ENCODE measurements at regions not wholly inside any gene's neighbourhood (a gene's known extent, or its start where the extent isn't known, plus 50 kb on each side); places are given as distances from the start of the nearest gene placed in this dataset.

DNA sequence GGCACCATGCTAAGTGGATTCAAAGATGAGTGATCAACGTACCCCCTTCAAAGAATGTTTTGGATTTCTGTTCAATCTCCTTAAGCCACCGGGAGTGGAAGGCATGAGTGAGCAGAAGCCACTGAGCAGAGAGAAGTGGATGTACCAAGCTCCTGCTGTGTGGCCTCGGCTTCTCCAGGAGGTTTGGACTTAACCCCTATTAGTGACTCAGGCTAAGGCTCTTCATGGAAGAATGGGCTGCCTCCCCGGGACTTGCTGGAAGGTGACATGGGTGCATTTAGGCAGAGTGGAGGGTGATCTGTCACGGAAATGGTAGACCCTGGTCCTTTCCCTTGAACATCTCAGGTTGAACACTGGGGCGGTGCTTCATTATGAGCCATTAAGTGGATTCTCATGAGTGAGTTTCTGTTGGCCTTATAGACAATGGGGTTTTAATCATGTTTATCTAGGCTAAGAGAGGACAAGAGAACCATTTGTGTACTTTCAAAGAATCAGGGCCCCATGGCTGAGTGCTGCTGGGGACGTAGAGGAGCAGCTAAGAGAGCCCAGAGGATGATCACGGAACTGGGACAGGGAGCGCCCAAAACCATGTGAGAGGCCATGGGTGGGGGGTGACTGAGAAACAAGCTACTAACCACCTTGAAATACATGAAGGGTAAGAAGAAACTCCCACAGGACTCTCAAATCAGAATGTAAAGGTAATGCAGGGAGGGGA, 62.2 kb downstream of the HES1 start:
- DNase-seq (ENCODE audit: extremely low read depth, low read depth): no peak
- TF ChIP-seq, protein P1, sequence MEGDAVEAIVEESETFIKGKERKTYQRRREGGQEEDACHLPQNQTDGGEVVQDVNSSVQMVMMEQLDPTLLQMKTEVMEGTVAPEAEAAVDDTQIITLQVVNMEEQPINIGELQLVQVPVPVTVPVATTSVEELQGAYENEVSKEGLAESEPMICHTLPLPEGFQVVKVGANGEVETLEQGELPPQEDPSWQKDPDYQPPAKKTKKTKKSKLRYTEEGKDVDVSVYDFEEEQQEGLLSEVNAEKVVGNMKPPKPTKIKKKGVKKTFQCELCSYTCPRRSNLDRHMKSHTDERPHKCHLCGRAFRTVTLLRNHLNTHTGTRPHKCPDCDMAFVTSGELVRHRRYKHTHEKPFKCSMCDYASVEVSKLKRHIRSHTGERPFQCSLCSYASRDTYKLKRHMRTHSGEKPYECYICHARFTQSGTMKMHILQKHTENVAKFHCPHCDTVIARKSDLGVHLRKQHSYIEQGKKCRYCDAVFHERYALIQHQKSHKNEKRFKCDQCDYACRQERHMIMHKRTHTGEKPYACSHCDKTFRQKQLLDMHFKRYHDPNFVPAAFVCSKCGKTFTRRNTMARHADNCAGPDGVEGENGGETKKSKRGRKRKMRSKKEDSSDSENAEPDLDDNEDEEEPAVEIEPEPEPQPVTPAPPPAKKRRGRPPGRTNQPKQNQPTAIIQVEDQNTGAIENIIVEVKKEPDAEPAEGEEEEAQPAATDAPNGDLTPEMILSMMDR (IDR thresholded peaks at IDR 0.05; ENCODE audit: low read depth, low read length): no peak

DNA sequence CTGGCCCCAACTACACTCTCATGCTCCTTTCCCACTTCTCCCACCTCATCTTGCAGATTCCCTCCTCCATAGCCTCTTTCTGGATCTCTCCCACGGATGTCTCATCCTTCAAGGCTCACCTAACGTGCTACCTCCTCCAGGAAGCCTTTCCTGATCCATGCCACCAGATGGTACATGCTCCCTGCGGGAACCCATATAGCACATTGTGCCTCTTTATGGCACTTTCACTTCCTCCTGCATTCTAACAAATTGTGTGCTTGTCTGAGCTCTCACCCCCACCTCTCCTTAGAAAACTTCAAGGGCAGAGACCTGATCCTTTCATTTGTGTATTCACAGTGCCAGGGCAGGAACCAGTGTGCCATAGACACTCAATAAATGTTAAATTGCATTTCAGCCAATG, 63.0 kb downstream of the HES1 start:
- TF ChIP-seq, protein P1 (IDR thresholded peaks at IDR 0.05; ENCODE audit: low read depth, low read length): no peak
- DNase-seq (ENCODE audit: extremely low read depth, low read depth): no peak

DNA sequence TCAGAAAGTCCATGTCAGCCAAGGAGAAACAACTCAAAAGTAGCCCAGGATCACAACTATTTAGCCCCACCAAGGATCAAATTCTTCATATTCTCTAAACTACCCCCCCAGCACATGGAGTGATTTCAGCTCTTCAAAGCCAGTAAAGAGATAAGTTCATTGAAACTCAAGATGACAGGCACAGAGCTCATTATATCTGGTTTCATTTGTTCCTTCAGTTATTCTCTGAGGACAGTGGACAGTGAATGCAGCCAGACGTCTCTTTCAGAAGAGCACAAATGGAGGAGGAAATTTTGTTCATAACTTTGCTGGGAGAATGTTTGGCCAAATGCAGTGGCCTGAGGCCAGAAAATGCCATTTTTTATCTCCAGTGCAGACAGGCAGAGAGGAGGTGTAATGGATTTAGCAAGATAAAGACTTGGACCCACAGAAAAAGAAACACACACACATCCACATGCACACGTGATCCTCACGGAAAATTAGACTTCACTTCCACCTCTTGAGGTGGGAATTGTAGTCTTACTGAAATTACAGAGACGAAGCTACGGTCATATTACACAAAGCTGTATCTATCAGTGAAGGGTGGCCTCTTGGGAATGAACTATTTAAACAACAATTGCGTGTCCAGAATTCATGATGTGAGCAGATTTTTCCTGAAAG, 64.6 kb downstream of the HES1 start:
- no peak for DNase-seq (ENCODE audit: extremely low read depth, low read depth)
- TF ChIP-seq, protein P1 (IDR thresholded peaks at IDR 0.05; ENCODE audit: low read depth, low read length): no peak

DNA sequence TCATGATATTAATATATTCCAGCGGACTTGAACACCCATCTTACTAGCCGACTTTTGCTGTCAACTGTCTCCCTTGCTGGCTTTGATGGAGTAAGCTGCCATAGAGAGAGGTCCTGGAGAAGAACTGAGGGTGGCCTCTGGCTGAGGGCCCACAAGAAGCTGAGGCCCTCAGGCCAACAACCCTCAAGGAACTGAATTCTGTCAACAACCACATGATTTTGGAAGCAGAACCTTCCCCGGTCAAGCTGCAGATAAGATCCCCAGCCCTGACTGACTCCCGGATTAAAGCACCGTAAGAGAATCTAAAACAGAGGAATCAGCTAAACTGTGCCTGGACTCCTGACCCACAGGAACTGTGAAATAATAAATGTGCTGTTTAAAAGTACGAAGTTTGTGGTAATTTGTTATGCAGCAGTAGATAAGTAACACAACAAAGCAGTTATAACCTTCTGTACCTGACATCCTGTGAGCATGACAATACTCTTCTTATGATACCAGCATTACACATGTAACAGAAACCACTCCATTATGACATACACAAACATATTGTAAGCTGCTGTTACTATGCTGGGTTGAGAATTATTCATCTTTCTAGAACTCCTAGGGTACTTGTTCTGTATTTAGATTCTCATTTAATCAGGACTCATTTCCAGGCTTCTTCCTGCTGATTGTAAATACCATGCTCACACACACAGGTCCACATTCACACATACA, 66.2 kb downstream of the HES1 start:
- TF ChIP-seq, protein P1 (IDR thresholded peaks at IDR 0.05; ENCODE audit: low read depth, low read length): no peak
- no peak for DNase-seq (ENCODE audit: extremely low read depth, low read depth)

DNA sequence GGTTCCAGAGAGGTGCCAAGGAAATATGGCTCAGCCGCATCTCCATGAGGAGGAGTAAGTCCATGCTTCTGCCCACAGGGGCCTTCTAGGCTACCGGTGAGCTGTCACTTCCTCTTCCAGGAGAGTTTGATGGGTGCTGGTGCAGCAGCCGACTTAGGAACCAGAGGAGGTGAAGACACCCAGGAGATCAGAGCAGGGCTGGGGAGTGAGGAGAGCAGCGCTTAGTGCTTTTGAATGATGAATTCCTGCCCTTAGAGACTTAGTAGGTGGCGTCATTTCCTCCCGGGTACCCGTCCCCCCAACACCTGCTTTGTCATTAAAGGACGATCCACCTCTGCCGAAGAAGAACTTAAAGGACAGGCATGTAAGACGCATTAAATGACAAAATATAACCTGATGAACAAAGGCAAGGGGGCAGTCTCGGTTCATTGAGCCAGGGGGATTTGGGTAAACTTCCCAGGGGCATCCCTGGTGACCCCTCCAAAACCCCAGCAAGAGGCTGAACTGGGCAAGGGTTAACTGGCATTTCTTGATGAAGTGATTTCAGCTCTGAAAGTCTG, 67.6 kb downstream of the HES1 start:
- no peak for DNase-seq (ENCODE audit: extremely low read depth, low read depth)
- TF ChIP-seq, protein P1 (IDR thresholded peaks at IDR 0.05; ENCODE audit: low read depth, low read length): no peak

DNA sequence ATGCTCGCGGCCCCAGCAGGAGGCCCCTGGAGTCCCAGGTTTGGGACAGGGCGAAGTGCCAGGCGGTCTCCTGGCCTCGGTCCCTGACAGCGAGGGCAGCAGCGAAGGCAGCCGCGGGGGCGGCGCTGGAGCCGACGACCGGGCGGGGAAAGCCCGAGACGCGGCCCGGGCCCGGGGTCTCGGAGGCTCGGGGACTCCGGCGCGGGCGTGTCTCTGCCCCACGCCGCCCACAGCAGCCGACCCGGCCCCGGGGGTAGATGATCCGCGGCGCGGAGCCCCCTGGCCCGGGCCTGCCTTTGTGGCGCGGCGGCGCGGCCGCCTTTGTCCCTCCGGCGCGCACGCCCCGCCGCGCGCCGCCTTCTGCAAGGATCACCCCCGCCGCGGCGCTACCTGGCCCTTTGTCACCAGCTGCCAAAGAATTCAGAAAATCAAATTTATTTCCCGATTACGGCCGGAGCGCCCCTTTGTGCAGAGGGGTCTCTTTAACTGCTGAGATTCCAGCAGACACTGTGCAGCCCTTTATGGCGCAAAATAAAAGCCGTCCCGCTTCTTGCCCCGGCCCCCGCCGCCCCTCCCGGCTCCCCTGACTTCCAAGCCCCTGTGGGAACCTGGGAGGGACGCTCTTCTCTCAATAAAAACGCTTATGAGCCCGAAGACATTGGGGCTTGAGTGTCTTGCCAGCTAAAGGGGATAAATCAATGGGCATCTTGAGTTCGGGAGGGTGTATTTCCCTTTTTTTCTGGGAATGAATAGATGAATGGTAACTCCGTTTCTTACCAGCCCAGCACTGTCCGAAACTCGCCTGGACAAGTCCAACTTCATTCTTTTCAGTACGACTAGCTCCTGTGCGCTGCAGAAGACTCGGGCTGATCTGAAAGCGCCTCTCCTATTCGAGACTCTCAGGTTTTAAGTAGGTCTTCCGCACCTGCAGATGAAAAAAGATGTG, 68.4 kb downstream of the HES1 start:
- TF ChIP-seq, protein P1 (IDR thresholded peaks at IDR 0.05; ENCODE audit: low read depth, low read length): no peak
- DNase-seq (ENCODE audit: extremely low read depth, low read depth): no peak

Measured in AG09319 (cell line).